GM12878 (cell line): ENCODE measurements at regions not wholly inside any gene's neighbourhood (a gene's known extent, or its start where the extent isn't known, plus 50 kb on each side); places are given as distances from the start of the nearest gene placed in this dataset.
A peak's percentile ranks its signal among the peaks of the same experiment; 100 is the strongest.

Source experiments
- ATAC-seq: fragments of 200-7000 bp; cut with Tn5 transposase; 3 replicates; pipeline ENCODE4 v1.9.1; 2020; ENCODE audit warnings: mild to moderate bottlenecking, moderate library complexity
- BruUV-seq: library from RNA; stranded (reverse); fragments of 400-500 nt; replicated peaks from 2 replicates; lab custom pipeline; 2021; lab: Mats Ljungman, UMichigan
- CTCF ChIA-PET: fragments of 300-600 bp; sonication (Branson Sonifier 250); formaldehyde crosslinking; extraction: SDS; loops from one replicate; lab custom pipeline; 2021; ENCODE audit warnings: inconsistent platforms; lab: Yijun Ruan, JAX
- POLR2A ChIA-PET: fragments of 350-600 bp; formaldehyde crosslinking; extraction: SDS; loops from one replicate; lab custom pipeline; 2021; ENCODE audit warnings: inconsistent platforms; lab: Charles Lee
- RAD21 ChIA-PET: fragments of 300-600 bp; sonication (Branson Sonifier 250); formaldehyde crosslinking; loops from one replicate; lab custom pipeline; 2023; ENCODE audit warnings: antibody characterized with exemption; ENCODE audit not compliant: unreplicated experiment; lab: Charles Lee
- SMC1A ChIA-PET: fragments of 300-600 bp; sonication (Branson Sonifier 250); formaldehyde crosslinking; loops from one replicate; lab custom pipeline; 2023; ENCODE audit not compliant: unreplicated experiment, uncharacterized antibody; lab: Charles Lee
- DNase-seq: peaks from one replicate; pipeline ENCODE4 v3.0.0-alpha.2; 2011; ENCODE audit warnings: low read depth, low spot score
- FAIRE-seq: peaks from 3 replicates; lab custom pipeline; 2011; peaks lifted over from hg19 to GRCh38; lab: Jason Lieb, UNC
- H2AFZ ChIP-seq: 2 replicates; pipeline ENCODE4 v1.6.0; 2011; ENCODE audit warnings: low read depth, low read length, control low read depth; ENCODE audit not compliant: control insufficient read depth
- H3K27ac ChIP-seq: 2 replicates; pipeline ENCODE4 v1.5.1; 2011; ENCODE audit warnings: control low read depth; ENCODE audit not compliant: control insufficient read depth, insufficient read depth
- H3K27me3 ChIP-seq, 2 experiments: replicated peaks in 1 of 2; 2 replicates each; pipeline versions ENCODE4 v1.6.0 to v1.6.1; 2011; ENCODE audit warnings: low read length in 1 of 2; ENCODE audit not compliant: control insufficient read depth in 2 of 2, insufficient read depth in 2 of 2
- H3K36me3 ChIP-seq, 2 experiments: 2 replicates each; pipeline ENCODE4 v1.5.1; 2011; ENCODE audit warnings: low read length in 1 of 2; ENCODE audit not compliant: control insufficient read depth in 2 of 2, insufficient read depth in 2 of 2
- H3K4me1 ChIP-seq: 2 replicates; pipeline ENCODE4 v1.6.1; 2011; ENCODE audit warnings: mild to moderate bottlenecking, low read length, moderate library complexity, mixed read lengths; ENCODE audit not compliant: control insufficient read depth, insufficient read depth
- H3K4me2 ChIP-seq: 2 replicates; pipeline ENCODE4 v1.6.0; 2011; ENCODE audit warnings: control low read depth; ENCODE audit not compliant: control insufficient read depth, insufficient read depth
- H3K4me3 ChIP-seq: fragments of 200-600 bp; sonication (generic); 2 replicates; pipeline ENCODE4 v1.5.1; 2016
- H3K79me2 ChIP-seq: 2 replicates; pipeline ENCODE4 v1.6.0; 2011; ENCODE audit warnings: low read length; ENCODE audit not compliant: control insufficient read depth, insufficient read depth
- H3K9ac ChIP-seq: 2 replicates; pipeline ENCODE4 v1.8.0; 2011; ENCODE audit warnings: low read length, control low read depth, mixed read lengths; ENCODE audit not compliant: control insufficient read depth, insufficient read depth
- H3K9me3 ChIP-seq: replicated peaks from 3 replicates; pipeline ENCODE4 v1.5.1; 2011; ENCODE audit warnings: mild to moderate bottlenecking, low read length; ENCODE audit not compliant: control insufficient read depth, insufficient read depth
- H4K20me1 ChIP-seq: 2 replicates; pipeline ENCODE4 v1.6.0; 2011; ENCODE audit not compliant: control insufficient read depth, insufficient read depth
- FOS ChIP-seq: IDR thresholded peaks from 3 replicates; pipeline ENCODE4 v1.6.1; 2011; ENCODE audit warnings: borderline replicate concordance; ENCODE audit not compliant: insufficient read length; ENCODE audit errors: extremely low read depth
- MXI1 ChIP-seq: fragments of 150-350 bp; IDR thresholded peaks from 2 replicates; pipeline ENCODE4 v1.6.1; 2011; ENCODE audit warnings: low read depth, mild to moderate bottlenecking, inconsistent platforms, low read length, improper control_type of control experiment
- POU2F2 ChIP-seq: IDR thresholded peaks from 3 replicates; pipeline ENCODE4 v1.6.1; 2011; ENCODE audit warnings: low read depth, mild to moderate bottlenecking, low read length, borderline replicate concordance
- SPI1 ChIP-seq: IDR thresholded peaks from 2 replicates; pipeline ENCODE4 v1.6.1; 2011; ENCODE audit warnings: low read depth, mild to moderate bottlenecking, low read length, moderate library complexity, borderline replicate concordance; ENCODE audit not compliant: insufficient read depth
- WGBS: methylation state at CpG from one replicate; pipeline ENCODE4 v1.1.6; 2016; ENCODE audit warnings: low lambda C conversion rate; ENCODE audit not compliant: insufficient replicate concordance, insufficient coverage; ENCODE audit errors: missing lambda C conversion rate; 5-methylcytosine and 5-hydroxymethylcytosine counted together
- in situ Hi-C: fragments of 300-500 bp; cut with MboI; formaldehyde crosslinking; loops from 9 replicates; pipeline ENCODE4 v1.14.3; 2018; ENCODE audit warnings: mixed read lengths
- intact Hi-C: fragments of 100-400 bp; cut with micrococcal nuclease; formaldehyde crosslinking; loops from one replicate; pipeline ENCODE4 v1.14.2; 2022; ENCODE audit not compliant: unreplicated experiment
- TF ChIP-seq, protein P1 (sequence below): IDR thresholded peaks from 2 replicates; pipeline ENCODE4 v1.6.1; 2011; ENCODE audit warnings: low read depth, low read length, improper control_type of control experiment, borderline replicate concordance
- TF ChIP-seq, protein P2 (sequence below): fragments of 450-650 bp; IDR thresholded peaks from 2 replicates; pipeline ENCODE4 v1.6.1; 2017; ENCODE audit warnings: antibody characterized with exemption, mild to moderate bottlenecking, moderate library complexity
- TF ChIP-seq, protein P3 (sequence below): fragments of 150-350 bp; IDR thresholded peaks from 2 replicates; pipeline ENCODE4 v1.6.1; 2016; ENCODE audit warnings: low read depth, low read length

DNA sequence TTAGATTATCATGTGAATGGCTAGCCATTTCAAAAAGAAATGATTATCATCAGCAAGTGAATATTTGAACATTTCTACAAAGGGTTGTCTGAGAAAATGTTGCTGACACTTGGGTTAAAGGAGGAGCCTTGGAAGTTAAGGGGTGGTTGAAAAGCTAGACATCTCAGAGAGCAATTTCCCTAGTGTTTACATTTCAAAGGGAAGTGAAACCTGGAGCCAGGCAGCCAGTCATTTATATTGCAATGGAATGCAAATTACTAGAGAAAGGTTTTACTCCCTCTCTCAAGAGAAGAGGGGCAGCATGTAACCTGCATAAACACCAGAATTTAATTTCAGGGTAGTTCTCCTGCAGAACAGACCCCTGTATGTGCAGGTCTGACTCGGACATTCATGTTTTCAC is 279.0 kb downstream of the SLC16A7 start:
- Histone ChIP-seq H3K27me3 (no peaks in the 10 kb centered on the region), H2AFZ (no peak overlapping the region), H3K4me1 (no peaks in the 10 kb centered on the region), H3K9ac (no peak overlapping the region), H3K9me3 (no peaks in the 10 kb centered on the region), H3K4me3 (no peak overlapping the region), H3K79me2 (no peaks in the 10 kb centered on the region), H3K27ac (no peak overlapping the region), H3K4me2 (no peak overlapping the region), H4K20me1 (no peaks in the 10 kb centered on the region), H3K36me3 (no peaks in the 10 kb centered on the region)
- ChIA-PET CTCF (no interaction called here), SMC1A (no interaction called here), POLR2A (no interaction called here), RAD21 (no interaction called here)
- no TSS peak for BruUV-seq
- intact Hi-C loops (no loop called here), in situ Hi-C loops (no loop called here)
- ATAC-seq (no peak), DNase-seq (no peak), FAIRE-seq (no peak)
- 0% methylated on average over 1 of the region's 1 CpG for whole genome bisulfite sequencing
- TF ChIP-seq, protein P1, sequence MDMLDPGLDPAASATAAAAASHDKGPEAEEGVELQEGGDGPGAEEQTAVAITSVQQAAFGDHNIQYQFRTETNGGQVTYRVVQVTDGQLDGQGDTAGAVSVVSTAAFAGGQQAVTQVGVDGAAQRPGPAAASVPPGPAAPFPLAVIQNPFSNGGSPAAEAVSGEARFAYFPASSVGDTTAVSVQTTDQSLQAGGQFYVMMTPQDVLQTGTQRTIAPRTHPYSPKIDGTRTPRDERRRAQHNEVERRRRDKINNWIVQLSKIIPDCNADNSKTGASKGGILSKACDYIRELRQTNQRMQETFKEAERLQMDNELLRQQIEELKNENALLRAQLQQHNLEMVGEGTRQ: no peak
- no peak for TF ChIP-seq MXI1
- TF ChIP-seq, protein P2, sequence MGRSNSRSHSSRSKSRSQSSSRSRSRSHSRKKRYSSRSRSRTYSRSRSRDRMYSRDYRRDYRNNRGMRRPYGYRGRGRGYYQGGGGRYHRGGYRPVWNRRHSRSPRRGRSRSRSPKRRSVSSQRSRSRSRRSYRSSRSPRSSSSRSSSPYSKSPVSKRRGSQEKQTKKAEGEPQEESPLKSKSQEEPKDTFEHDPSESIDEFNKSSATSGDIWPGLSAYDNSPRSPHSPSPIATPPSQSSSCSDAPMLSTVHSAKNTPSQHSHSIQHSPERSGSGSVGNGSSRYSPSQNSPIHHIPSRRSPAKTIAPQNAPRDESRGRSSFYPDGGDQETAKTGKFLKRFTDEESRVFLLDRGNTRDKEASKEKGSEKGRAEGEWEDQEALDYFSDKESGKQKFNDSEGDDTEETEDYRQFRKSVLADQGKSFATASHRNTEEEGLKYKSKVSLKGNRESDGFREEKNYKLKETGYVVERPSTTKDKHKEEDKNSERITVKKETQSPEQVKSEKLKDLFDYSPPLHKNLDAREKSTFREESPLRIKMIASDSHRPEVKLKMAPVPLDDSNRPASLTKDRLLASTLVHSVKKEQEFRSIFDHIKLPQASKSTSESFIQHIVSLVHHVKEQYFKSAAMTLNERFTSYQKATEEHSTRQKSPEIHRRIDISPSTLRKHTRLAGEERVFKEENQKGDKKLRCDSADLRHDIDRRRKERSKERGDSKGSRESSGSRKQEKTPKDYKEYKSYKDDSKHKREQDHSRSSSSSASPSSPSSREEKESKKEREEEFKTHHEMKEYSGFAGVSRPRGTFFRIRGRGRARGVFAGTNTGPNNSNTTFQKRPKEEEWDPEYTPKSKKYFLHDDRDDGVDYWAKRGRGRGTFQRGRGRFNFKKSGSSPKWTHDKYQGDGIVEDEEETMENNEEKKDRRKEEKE: no peak
- peak; percentile 34; the same call in 1 of the 2 replicates for TF ChIP-seq SPI1
- TF ChIP-seq FOS: no peak
- TF ChIP-seq, protein P3, sequence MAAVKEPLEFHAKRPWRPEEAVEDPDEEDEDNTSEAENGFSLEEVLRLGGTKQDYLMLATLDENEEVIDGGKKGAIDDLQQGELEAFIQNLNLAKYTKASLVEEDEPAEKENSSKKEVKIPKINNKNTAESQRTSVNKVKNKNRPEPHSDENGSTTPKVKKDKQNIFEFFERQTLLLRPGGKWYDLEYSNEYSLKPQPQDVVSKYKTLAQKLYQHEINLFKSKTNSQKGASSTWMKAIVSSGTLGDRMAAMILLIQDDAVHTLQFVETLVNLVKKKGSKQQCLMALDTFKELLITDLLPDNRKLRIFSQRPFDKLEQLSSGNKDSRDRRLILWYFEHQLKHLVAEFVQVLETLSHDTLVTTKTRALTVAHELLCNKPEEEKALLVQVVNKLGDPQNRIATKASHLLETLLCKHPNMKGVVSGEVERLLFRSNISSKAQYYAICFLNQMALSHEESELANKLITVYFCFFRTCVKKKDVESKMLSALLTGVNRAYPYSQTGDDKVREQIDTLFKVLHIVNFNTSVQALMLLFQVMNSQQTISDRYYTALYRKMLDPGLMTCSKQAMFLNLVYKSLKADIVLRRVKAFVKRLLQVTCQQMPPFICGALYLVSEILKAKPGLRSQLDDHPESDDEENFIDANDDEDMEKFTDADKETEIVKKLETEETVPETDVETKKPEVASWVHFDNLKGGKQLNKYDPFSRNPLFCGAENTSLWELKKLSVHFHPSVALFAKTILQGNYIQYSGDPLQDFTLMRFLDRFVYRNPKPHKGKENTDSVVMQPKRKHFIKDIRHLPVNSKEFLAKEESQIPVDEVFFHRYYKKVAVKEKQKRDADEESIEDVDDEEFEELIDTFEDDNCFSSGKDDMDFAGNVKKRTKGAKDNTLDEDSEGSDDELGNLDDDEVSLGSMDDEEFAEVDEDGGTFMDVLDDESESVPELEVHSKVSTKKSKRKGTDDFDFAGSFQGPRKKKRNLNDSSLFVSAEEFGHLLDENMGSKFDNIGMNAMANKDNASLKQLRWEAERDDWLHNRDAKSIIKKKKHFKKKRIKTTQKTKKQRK: no peak
- no peak for TF ChIP-seq POU2F2
